Ectodermal cell (in vitro differentiated cells): ENCODE measurements at regions not wholly inside any gene's neighbourhood (a gene's known extent, or its start where the extent isn't known, plus 50 kb on each side); places are given as distances from the start of the nearest gene placed in this dataset.
"Not testable (repeated sequence)": the region's sequence is repeated elsewhere in the genome, so short reads cannot be mapped to it uniquely, and the experiment has no call there.

Source experiments
- H3K27ac ChIP-seq: 2 replicates; pipeline ENCODE4 v1.7.0; 2013; ENCODE audit warnings: mild to moderate bottlenecking, low read depth, low read length; ENCODE audit not compliant: insufficient read depth, poor library complexity, severe bottlenecking
- H3K27me3 ChIP-seq: 2 replicates; pipeline ENCODE4 v1.7.0; 2013; ENCODE audit warnings: mild to moderate bottlenecking, low read length; ENCODE audit not compliant: insufficient read depth, control insufficient read depth, poor library complexity, severe bottlenecking
- H3K36me3 ChIP-seq: one replicate; pipeline ENCODE4 v1.7.0; 2013; ENCODE audit warnings: low read length; ENCODE audit not compliant: control insufficient read depth, insufficient read depth
- H3K4me1 ChIP-seq: one replicate; pipeline ENCODE4 v1.7.0; 2013; ENCODE audit warnings: low read length; ENCODE audit not compliant: control insufficient read depth, insufficient read depth
- H3K4me3 ChIP-seq: 2 replicates; pipeline ENCODE4 v1.7.0; 2013; ENCODE audit warnings: low read depth, low read length, control low read depth; ENCODE audit not compliant: insufficient read depth
- H3K9me3 ChIP-seq: 2 replicates; pipeline ENCODE4 v1.7.0; 2013; ENCODE audit warnings: mild to moderate bottlenecking, low read length, moderate library complexity; ENCODE audit not compliant: control insufficient read depth
- WGBS, 2 experiments: methylation state at CpG; one replicate each; pipeline ENCODE4 v1.1.7; 2013; ENCODE audit warnings: missing lambda C conversion rate in 2 of 2; 5-methylcytosine and 5-hydroxymethylcytosine counted together

DNA sequence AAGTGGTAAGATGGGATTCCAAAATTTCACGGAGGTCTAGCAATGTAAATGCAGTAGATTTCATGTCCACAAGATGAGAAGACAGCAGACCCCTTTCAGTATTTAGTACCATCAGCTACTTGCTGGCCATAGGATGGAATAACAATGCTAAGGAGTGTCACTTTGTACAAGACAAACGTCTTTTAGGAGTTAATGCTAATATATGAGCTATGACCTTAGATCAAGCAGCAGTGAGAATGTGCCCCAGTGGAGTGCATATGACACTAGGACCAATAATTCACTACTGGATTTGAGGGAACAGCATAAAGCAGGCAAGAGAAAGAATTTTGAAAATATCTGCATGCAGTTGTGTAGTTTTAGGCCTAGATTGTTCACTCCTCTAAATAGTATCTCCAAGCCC lies 182.8 kb upstream of the ZNF804B start:
- Histone ChIP-seq H3K9me3 (no peaks in the 10 kb centered on the region), H3K36me3 (no peaks in the 10 kb centered on the region), H3K4me3 (no peak overlapping the region), H3K27ac (no peak overlapping the region), H3K4me1 (no peaks in the 10 kb centered on the region), H3K27me3 (no peaks in the 10 kb centered on the region)
- WGBS, 2 experiments, result 79 to 86% methylated on average over 2 of the region's 2 CpGs

GRCh38 chr7:88566162-88566729 lies 193.3 kb upstream of the ZNF804B start:
- Histone ChIP-seq H3K4me3 (no peak overlapping the region), H3K4me1 (no peaks in the 10 kb centered on the region), H3K27me3 (no peaks in the 10 kb centered on the region), H3K36me3 (no peaks in the 10 kb centered on the region), H3K27ac (no peak overlapping the region), H3K9me3 (no peaks in the 10 kb centered on the region)
- WGBS, 2 experiments, result 76 to 81% methylated on average over 6 of the region's 6 CpGs

DNA sequence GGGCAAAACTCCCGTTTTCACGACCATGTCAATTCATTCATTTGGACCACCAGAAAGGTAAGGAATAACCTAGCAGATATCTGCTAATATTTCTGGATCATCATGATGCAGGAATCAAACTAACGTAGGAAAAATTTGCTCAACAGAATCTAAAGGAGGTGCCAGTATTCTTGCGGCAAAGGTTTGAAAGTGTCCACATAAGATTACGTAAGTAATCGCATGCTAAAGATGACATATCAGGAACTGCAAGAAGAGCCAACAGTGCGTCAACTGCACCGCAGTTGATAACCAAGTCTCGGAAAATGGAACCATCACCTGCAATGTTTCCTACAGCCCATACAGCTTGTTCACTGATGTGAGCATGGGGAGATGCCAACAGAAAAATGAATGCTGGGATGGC lies 194.1 kb upstream of the ZNF804B start:
- no peaks in the 10 kb centered on the region for H3K4me1 ChIP-seq
- H3K27ac ChIP-seq, result no peak overlapping the region
- H3K9me3 ChIP-seq, result no peaks in the 10 kb centered on the region
- no peaks in the 10 kb centered on the region for H3K27me3 ChIP-seq
- H3K4me3 ChIP-seq, result no peak overlapping the region
- WGBS, 2 experiments, result 94 to 97% methylated on average over 9 of the region's 9 CpGs
- no peaks in the 10 kb centered on the region for H3K36me3 ChIP-seq

DNA sequence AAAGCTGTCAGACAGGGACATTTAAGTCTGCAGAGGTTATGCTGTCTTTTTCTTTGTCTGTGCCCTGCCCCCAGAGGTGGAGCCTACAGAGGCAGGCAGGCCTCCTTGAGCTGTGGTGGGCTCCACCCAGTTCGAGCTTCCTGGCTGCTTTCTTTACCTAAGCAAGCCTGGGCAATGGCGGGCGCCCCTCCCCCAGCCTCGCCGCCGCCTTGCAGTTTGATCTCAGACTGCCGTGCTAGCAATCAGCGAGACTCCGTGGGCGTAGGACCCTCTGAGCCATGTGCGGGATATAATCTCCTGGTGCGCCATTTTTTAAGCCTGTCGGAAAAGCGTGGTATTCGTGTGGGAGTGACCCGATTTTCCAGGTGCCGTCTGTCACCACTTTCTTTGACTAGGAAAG lies 203.1 kb upstream of the ZNF804B start:
- not testable (repeated sequence) for H3K4me3 ChIP-seq, H3K4me1 ChIP-seq, H3K9me3 ChIP-seq, H3K36me3 ChIP-seq, H3K27me3 ChIP-seq, H3K27ac ChIP-seq
- 92 to 94% methylated on average over 17 of the region's 17 CpGs for WGBS, 2 experiments

GRCh38 chr7:88554847-88555246 lies 204.7 kb upstream of the ZNF804B start:
- not testable (repeated sequence) for H3K9me3 ChIP-seq, H3K36me3 ChIP-seq, H3K27me3 ChIP-seq, H3K27ac ChIP-seq, H3K4me3 ChIP-seq, H3K4me1 ChIP-seq
- whole genome bisulfite sequencing, 2 experiments, result 94% methylated on average over 2 of the region's 4 CpGs; no CpG with 5 or more reads in 1 of the 2 experiments

DNA sequence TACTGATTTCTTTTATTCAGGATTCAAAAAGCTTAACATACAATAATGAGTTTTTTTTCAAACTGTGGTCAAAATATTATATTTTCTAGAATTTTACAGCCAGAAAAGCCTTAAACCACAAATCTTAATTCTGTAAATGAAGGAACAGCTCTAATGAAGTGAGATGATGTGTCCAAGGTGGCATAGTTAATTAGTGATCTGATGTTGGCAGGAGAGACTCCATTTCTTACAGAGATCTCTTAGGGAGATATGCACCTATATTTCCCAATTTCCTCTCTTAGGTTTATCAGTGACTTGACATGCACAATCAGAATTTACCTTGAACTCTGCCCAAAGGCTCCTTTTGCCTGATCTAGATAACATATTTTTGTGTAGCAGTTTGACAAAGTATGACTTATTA lies 211.1 kb upstream of the ZNF804B start:
- H3K9me3 ChIP-seq, result no peaks in the 10 kb centered on the region
- no peak overlapping the region for H3K27ac ChIP-seq
- no peak overlapping the region for H3K4me3 ChIP-seq
- no peaks in the 10 kb centered on the region for H3K36me3 ChIP-seq
- no peaks in the 10 kb centered on the region for H3K4me1 ChIP-seq
- no peaks in the 10 kb centered on the region for H3K27me3 ChIP-seq

DNA sequence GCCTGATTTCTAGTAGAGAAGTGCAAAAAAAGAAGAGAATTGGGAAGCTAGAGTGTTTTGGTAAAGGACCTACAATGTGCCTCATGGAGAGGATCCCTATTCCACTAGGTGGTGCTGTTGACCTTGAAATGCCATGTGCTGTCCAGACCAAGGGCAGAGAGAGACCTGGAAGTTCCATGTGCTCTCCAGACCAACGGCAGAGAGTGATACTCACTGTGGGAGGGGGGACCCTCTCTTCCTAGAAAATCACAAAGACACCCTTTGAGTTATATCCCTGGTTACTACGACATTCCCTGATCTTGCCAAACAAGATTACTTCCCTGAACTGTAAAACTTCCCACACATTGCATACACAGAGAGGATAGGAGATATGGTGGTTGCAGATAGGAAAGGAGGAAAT lies 212.7 kb upstream of the ZNF804B start:
- no peaks in the 10 kb centered on the region for H3K36me3 ChIP-seq
- no peaks in the 10 kb centered on the region for H3K9me3 ChIP-seq
- H3K27me3 ChIP-seq, result no peaks in the 10 kb centered on the region
- H3K4me3 ChIP-seq, result no peak overlapping the region
- H3K27ac ChIP-seq, result no peak overlapping the region
- WGBS, 2 experiments, result 45 to 77% methylated on average over 1 to 2 of the region's 2 CpGs
- H3K4me1 ChIP-seq, result no peaks in the 10 kb centered on the region

DNA sequence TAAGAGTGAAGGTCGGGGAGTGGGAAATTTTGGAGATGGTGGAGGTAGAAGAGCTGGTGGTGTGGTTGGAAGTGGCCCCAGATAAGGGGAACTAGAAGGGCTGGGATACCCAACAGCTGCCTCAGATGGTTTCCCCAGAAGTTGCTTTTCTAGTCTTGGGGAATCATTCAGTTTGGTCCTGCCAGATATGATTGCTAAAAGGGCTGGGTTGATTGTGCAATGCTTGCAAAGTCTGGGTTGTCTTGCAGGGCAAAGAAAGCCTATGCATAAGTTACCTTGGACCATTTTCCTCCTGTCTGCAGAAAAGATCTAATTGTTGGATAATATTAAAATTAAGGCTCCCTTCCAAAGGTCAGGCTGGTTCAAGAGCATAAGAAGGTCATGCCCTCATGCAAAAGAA lies 213.8 kb upstream of the ZNF804B start:
- Histone ChIP-seq H3K27me3 (no peaks in the 10 kb centered on the region), H3K4me1 (no peaks in the 10 kb centered on the region), H3K36me3 (no peaks in the 10 kb centered on the region), H3K27ac (no peak overlapping the region), H3K4me3 (no peak overlapping the region), H3K9me3 (no peaks in the 10 kb centered on the region)
- 90 to 92% methylated on average over 1 of the region's 1 CpG for WGBS, 2 experiments

DNA sequence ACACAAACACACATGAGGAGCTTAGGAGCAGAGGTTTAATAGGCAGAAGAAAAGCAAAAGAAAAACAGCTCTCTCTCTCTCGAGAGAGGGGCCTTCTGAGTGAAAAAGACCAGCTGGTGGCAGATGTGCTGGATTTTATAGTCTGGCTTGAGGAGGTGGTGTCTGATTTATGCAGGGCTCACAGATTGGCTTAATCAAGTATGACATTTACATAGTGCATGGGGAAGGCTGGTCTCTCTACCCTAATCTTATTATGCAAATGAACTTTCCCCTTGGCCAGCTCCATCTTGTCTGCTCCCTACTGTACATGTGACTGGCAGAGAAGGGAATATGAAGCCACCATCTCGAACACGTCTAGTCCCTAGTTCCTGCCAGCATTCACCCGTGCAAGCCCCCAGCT lies 219.5 kb upstream of the ZNF804B start:
- no peaks in the 10 kb centered on the region for H3K27me3 ChIP-seq
- no peaks in the 10 kb centered on the region for H3K9me3 ChIP-seq
- H3K4me3 ChIP-seq, result no peak overlapping the region
- no peak overlapping the region for H3K27ac ChIP-seq
- 97 to 98% methylated on average over 3 of the region's 4 CpGs for WGBS, 2 experiments
- H3K4me1 ChIP-seq, result no peaks in the 10 kb centered on the region
- no peaks in the 10 kb centered on the region for H3K36me3 ChIP-seq

DNA sequence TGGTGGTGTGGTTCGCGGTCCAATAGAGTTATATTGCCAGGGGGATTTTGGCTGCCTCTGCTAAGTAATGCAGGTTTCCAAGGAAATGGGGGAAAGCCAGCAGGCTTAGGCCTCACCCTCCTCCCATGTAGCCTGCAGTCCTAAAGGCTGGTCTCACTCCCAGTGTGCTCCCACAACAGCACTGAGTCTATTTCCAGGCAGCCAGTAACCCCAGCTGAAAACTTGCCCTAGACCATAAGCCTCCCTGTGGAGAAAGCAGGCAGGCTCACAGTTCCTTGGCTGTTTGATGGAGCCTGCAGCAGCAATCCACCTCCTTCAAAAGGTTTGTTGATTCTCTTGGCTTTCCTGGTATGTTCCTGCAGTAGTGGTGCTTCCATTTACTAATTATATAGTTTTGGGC lies 220.0 kb upstream of the ZNF804B start:
- no peaks in the 10 kb centered on the region for H3K9me3 ChIP-seq
- 86 to 98% methylated on average over 2 of the region's 2 CpGs for WGBS, 2 experiments
- H3K4me3 ChIP-seq, result no peak overlapping the region
- no peak overlapping the region for H3K27ac ChIP-seq
- H3K36me3 ChIP-seq, result no peaks in the 10 kb centered on the region
- H3K27me3 ChIP-seq, result no peaks in the 10 kb centered on the region
- no peaks in the 10 kb centered on the region for H3K4me1 ChIP-seq

DNA sequence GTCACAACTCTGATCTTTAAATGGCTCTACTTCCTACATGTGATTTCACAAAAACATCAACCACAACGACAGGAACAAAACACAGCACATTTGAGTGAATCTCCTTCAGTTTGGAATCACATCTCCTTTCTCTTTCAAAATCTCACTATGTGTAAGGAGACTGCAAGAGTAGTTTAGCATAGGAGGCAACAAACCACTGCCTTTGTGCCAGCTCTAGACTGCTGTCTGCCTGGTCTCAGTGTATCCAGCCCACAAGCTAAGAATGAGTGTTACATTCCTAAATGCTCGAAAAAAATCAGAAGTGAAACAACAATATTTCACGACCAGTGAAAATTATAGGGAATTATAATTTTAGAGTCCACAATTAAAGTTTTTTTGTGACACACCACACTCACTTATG lies 217.0 kb upstream of the STEAP4 start:
- Histone ChIP-seq H3K4me1 (no peaks in the 10 kb centered on the region), H3K4me3 (no peak overlapping the region), H3K27me3 (no peaks in the 10 kb centered on the region), H3K9me3 (no peaks in the 10 kb centered on the region), H3K36me3 (no peaks in the 10 kb centered on the region), H3K27ac (no peak overlapping the region)
- 95 to 99% methylated on average over 3 of the region's 3 CpGs for WGBS, 2 experiments
